GM21619 (cell line): ENCODE measurements at regions not wholly inside any gene's neighbourhood (a gene's known extent, or its start where the extent isn't known, plus 50 kb on each side); places are given as distances from the start of the nearest gene placed in this dataset.
A peak's percentile ranks its signal among the peaks of the same experiment; 100 is the strongest.

Source experiments
- ATAC-seq: cut with Tn5 transposase; IDR thresholded peaks from one replicate; pipeline ENCODE4 v1.9.1; 2021; ENCODE audit not compliant: unreplicated experiment

DNA sequence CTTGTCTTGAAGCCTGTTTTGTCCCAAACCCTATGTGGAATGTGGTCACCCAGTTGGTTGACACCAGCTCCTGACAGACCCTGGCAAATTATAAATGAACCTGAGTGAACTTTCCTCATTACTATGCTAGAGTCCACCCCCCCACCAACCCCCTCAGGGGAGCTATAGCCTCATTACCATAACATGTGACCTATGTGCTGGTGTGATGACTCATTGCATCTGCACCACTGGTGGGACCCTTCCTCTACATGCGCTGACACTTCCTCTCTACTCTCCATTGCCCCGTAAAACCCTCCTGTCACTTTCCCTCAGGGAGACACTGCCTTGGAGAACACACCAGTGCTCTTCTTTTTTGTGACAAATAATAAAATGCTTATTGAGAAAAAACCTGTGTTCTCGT is 105.0 kb upstream of the SESN3 start:
- ATAC-seq: no peak

DNA sequence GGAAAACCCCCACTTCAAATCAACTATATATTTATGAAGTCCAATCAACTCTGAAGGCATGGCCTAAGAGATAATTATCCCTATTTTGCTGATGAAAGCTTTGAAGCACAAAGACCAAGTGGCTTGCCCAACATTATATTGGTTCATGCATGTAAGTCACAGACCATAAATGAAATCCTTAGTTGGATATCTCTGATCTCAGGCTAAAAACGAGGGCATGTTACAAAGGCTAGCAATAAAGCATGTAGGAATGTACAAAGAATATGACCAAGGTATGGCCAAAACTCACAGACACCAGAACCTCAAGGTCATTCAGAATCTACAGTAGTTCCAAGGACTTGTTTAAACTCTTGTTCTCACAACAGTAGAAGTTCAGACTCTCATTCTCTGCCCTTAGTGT is 100.2 kb upstream of the SESN3 start:
- no peak for ATAC-seq

DNA sequence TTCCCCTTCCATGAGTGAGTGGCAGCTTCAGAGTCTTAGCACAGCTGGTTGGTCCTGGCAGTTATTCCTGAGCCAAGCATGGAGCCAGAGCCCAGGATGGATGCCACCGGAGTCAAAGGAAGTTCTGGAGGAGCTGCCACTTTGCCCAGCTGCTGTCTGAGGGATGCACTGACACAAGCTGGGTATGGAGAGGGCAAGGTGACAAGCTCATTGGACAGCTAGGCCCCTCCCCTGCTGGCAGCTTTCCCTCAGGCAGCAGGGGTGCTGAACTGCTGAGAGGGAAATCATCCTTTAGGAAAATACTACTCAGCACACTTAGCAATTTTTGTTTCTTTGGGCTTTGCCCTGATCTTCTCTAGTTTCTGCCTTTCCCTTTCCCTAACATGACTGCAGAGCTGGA is 99.3 kb upstream of the SESN3 start:
- ATAC-seq: no peak

DNA sequence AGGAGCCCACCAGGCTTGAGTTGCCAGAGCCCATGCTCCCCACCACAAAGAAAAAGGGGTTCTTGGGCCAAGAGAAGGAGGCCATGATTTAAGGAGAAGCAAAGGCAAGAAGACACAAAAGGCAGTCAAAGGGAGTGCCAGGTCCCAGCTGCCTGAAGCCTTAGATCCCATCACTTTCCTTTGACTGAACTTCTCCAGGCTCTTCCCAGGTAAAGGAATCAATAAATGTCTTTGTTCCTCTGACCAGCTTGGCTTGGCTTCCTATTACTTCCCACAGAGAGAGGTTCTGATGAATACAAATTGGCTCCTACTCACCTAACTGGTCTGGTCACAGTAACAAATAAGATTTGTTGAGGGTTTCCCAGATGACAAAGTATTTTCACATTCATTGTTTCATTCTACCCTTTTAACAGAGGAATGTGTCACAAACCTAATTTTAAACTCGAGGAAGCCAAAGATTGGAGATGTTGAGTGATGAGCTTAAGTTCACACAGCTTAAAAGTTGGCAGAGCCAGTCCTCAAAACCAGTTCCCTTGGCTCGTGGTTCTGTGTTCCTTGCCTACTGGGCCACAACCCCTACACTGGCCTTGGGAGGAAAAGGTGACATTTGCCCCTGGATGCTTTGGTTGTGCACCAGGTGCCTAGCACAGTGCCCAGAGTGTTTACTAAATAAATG is 96.4 kb upstream of the SESN3 start:
- ATAC-seq: no peak

DNA sequence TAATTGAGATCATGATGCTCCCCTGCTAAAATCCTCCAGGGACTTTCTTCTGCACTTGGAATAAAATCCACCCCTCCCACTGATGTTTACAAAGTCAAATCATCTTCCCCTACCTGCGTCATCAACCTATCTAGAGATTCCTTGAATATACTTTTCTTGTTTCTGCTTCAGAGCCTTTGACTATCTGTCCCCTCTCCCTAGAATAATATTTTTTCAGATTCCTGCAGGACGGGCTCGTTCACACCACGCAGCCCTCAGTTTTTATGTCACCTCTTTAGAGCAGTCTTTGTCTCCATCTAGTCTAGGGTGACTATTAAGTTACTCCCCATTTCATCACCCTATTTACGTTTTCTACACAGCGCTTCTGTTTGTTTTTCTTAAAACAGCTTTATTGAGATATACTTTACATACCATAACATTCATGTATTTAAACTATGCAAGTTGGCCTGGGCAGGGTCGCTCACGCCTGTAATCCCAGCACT is 94.8 kb upstream of the SESN3 start:
- ATAC-seq: no peak

DNA sequence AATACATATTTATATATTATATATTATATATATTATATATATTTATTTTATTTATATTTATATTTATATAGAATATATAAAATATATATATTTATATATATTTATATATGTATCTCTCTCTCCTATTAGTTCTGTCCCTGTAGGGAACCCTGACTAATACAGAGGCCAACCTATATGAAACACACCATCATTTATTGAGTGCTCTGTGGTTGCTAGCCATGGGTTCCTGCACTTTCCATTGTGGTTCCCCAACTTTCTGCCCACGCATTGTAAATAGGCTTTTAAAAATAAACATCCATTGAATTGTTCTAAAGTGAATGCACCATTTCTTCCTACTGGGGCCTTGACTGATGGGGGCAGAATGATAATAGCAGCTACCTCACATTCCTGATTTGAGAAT is 93.8 kb upstream of the SESN3 start:
- no peak for ATAC-seq

DNA sequence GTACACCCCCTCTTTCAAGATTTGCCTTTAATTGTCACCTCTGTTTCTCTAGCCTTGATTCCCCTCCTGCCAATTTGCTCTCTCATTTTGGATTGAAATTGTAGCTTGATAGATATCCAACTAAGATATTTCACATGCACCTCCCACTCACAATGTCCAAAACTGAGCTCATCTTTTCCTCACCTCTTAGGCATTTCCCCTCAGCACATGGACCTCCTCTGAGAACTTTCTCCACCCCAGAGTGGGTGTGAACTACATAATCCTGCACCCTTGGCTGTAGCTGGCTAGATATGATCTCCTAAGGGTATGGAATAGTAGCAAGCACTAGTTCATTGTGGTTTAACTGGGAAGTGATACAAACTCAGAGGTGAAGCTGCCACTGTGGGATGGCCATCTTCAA is 91.5 kb upstream of the SESN3 start:
- no peak for ATAC-seq

DNA sequence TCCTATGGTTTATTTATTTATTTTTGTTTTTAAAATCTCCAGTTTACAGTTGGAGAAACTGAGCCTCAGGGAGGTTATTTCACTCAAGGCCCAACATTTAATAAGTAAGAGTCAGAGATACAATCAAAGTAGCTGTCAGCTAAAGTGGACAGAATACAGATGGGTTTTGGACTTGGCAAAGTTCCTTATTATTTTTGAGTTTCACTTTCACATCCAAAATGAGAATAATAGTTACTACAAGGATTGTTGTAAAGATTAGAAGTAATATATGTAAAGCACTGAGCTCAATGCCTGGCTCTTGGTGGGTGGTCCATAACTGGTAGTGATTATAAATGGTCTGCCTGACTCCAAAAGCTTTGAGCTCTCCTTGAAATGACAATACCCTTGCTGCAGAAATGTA is 87.5 kb upstream of the SESN3 start:
- ATAC-seq: no peak

DNA sequence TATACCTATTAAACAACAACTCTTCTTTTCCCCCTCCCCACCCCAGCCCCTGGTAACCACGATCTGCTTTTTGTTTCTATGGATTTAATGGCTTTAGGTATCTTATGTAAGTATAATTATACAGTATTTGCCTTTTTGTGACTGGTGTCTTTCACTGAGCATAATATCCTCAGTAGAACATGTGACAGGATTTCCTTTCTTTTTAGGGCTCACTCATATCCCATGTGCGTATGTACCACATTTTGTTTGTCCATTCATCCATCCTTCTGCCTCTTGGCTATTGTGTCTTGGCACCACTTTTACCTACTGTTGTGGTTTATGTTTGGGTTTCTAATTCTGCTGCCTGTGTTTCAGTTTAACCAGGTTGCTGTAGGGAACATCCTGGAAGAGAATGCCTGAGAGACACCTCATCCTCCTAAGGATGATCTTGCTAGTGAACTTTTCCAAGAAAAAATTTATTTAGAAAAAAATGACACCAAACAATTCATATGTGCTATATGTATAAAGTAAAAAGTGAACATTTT is 77.6 kb upstream of the SESN3 start:
- no peak for ATAC-seq

DNA sequence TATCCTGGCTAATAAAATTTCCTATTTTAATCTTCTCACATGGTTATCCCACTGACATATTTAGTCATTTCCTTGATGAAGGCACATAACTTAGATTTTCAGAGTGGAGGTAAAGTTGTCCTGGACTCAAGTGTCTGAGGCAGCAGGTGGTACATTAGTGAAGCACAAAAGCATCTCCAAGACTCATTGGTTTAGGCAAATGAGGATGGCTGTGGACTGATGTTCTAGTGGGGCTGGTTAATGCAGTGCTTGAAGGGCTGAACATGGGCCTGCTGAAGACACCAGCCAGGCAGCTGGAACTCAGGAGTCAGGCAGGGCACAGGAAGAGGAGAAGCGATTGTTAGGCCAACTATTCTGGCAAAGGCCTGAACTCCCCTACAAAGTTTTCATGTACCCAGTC is 76.3 kb upstream of the SESN3 start:
- no peak for ATAC-seq

DNA sequence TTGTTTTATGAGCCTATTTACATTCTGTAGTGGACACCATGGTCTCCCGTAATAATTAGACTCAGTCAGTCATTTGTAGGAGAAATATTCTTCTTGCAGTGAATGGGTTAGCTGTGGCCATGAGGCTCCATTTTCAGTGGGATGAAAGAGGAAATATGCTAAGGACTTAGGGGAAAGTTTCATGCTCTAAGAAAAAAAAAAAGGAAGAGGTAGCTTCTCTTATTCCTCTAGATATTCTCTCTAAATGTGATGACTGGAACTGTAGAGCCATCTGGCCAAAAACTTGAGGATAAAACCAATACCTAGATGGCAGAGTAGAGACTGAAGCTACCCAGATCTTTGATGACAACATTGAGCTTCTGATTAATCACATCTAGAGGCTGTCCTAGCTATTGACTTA is 75.8 kb upstream of the SESN3 start:
- no peak for ATAC-seq

DNA sequence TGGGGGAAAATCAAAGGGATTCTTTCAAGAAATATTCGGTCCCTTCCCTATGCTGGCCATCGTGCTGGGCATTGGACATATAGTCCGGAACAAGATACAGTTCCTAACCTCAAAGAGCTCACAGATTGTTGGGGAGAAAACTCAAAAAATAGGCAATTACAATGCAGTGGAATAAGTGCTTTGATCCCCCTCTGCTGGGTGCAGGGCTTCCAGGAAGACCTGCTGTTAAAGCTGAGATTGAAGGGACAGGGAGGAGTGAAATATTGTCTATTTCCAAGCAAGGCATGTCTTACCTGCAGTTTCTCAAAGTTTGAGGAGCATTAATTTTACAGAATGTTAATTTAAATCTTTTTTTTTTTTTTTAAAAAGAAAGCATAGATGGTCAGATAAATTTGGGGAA is 75.1 kb upstream of the SESN3 start:
- ATAC-seq: no peak

DNA sequence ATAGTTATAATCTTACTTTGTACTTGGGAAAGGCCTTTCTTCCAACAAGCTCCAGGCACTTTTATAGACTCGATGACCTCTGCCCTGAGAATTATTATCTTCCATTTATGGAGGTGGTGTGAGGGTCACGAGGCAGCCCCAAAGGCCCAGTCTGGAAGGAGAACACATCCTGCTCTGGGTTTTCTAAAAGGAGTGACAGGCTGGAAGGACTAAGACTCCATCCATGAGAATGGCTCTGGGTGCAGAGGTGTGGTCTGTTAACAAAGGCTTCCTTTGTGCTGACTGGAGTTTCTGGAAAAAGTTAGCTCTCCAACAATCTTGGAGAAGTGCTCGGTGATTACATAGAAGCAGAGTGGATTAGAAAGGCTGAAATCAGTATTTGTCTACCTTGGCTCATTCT is 74.7 kb upstream of the SESN3 start:
- ATAC-seq: no peak

DNA sequence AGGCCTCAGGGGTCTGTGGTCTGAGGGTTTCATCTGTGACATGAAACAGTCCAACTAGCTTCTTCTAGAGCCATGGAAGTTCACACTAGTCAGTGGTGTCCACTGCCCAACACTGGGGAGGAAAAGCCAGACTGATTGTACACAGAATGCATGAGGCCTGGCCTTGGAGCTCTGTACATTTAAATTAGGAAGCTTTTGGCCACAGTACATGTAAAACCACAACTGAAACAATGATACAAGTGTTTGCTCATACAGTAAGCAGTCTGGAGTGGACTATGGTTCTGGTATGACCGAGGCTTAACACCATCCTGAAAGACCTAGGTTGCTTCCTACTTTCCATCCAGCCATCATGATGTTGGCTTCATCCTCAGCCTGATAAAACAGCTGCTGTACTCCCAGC is 73.8 kb upstream of the SESN3 start:
- no peak for ATAC-seq

DNA sequence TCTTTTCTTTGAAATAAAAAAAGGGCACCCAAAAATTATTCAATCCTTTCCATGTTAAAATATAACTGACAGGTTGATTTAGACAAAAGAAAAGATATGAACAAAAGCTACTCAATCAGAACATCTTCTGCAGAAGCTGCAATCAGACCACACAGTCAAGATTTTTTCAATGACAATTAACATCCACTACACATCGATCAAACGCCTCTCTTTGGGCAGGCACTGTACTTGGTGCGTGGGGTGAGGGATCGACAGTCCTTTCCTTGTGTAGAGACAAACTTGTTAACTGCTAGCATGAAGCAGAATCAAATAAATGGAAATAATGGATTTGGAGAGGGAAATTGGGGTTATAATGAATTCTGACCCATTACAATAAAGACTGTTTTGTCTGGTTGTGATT is 71.2 kb upstream of the SESN3 start:
- ATAC-seq: no peak

DNA sequence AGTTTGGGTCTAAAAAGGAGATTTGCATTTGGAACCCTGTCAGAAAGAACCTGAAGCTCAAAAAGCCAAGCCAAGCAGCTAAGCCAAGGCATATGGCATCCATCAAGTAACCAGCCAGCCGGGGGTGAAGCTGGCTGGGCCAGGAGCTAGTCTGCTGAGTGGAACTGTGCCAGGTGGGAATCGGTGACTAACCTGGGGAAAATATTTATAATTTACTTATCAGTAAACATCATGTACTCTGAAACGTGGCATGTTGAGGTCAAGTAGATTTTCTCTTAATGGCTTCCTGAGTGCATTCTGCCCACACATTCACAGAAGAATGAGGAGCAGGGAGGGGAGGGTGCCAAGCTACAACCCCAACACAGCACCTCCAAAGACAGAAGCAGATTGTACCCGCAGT is 70.5 kb upstream of the SESN3 start:
- ATAC-seq: no peak

DNA sequence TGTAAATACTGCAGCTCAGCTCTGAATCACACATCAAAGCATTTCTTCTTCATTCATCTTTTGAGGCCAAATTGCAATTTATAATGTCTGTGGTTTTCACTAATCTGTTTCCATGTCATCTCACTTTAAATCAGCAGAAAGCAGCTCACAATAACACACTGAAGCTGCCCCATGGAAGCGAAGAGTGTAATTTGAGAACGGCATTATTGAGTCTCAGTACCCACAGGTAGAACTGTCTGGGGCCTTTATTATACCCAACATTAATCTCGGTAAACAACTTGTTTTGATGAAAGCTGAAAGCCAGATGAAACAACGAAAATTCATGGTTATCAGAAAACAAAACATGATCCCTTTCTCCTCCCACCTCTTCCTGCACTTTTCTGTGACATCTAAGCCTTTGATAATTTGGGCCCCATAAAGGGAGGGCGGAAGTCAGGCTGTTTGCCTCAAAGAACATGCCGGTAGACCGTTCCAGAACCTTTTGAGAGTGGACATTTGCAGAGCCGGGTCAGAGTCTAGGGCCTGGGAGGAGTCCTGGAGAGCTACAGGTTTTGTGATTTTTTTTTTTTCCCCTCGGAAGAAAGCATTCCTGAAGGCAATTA is 68.2 kb upstream of the SESN3 start:
- ATAC-seq: no peak

DNA sequence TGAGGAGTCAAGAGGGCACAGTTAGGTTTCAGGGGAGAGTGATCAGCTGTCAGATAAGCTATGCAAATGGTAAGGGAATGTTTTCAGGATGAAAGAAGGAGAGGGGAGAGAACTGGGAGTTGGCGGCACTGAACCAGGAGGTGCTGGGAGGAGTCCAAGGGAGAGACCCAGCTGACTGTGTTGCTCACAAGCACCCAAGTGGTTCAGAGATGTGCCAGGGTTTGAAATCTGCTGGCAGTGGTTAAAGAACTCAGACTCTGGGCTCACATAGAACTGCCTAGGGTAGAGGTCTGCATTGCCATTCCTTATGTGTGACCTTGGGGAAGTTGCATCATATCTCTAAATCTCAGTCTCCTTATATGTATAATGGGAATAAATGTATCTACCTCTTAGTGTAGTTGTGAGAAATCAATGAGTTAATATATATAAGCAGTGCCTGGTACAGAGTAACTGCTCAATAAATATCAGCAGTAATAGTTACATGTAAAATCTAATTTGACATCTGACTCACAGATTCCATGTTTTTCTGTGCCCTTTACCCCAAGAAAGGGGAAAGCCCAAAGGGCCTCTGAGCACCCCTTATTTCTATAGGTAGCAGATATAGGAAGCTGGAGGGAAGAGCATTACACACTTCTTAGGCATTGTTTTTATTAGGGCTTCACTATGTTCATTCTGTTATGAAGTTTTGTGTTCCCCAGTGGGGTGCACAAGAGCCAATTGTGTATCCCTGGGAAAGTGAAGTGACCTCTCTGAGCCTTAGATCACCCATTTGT is 66.9 kb upstream of the SESN3 start:
- no peak for ATAC-seq

DNA sequence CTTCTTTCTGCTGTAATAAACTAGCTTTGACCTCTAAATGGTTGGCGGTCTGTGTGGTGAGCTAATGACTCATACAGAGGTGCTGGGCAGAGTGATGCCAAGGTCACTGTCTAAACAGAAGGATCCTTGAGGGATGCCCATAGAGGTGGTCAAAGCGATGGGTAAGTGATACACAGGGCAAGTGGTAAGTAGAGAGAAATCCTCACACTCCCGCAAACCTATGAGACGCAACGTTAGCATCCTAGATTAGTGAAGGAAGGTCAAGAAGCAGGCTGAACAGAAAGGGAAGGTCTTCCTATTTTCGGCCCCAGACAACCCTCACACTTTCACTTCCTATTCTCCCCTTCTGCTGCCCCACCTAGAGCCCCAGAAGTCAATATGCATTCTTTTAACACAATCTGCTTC is 65.6 kb upstream of the SESN3 start:
- peak; percentile 93 for ATAC-seq

DNA sequence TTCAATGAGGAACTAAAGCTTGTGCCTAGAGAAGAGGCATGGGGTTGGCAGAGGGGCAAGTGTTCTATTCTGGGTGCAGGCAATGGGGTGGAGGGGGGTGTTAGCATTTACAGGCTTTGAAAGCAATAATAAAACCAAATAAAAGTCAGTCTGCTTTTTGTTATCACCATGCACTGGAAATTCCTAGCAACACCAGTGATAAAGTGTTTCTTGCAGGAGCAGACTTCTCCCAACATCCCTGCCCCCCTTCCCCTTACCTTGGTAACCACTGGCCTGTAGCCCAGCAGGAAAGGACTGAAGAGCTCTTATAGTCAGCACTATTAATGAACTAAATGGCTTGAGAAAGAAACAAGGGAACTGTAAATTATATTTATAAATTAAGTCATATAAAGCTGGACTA is 65.2 kb upstream of the SESN3 start:
- ATAC-seq: no peak

DNA sequence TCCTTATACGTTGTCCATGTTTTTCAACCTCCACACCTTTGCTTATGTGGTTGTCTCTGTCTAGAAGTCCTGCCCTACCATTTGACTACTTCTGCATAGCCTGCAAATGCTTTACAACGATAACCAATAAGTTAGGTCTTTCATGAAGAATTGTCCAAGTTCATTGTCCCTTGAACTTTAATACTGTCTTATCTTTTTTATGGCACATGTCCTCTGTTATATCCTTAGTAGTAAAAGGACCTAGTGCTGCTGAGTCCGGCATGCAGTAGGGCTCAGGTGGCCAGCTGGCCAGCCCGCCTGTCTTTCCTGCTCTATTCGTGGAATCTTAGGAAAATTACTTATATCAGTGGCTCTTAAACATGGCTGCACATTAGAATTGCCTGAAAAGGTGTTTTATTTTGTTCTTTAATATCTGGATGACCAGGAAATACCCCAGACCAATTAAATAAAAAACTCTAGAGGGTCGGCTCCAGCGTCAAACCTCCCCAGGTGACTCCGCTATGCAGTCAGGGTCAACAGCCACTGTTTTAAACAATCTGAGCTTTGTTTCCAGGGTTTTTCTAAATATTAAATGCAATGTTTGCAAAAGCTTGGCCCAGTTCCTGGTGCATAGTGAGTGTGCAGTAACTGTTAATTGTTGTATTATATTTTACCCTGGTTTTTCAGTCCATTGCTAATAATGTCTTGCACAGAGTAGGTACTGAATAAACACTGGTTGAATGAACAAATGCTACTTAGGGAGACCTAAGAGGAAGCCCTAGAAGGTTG is 64.6 kb upstream of the SESN3 start:
- ATAC-seq: no peak
